Keratinocyte (primary cell): ENCODE measurements at regions not wholly inside any gene's neighbourhood (a gene's known extent, or its start where the extent isn't known, plus 50 kb on each side); places are given as distances from the start of the nearest gene placed in this dataset.

Experiments used
- DNase-seq: peaks from one replicate; pipeline ENCODE4 v3.0.0-alpha.2; 2011; ENCODE audit warnings: low read depth, missing footprints, low spot score
- FAIRE-seq: peaks from 2 replicates; lab custom pipeline; 2011; peaks lifted over from hg19 to GRCh38; lab: Jason Lieb, UNC
- H2AFZ ChIP-seq: 2 replicates; pipeline ENCODE4 v1.6.0; 2012; ENCODE audit warnings: low read length, control low read depth, inconsistent platforms; ENCODE audit not compliant: control insufficient read depth
- H3K27ac ChIP-seq: 2 replicates; pipeline ENCODE4 v1.5.1; 2011; ENCODE audit warnings: low read length; ENCODE audit not compliant: control insufficient read depth, insufficient read depth
- H3K27me3 ChIP-seq: 3 replicates; pipeline ENCODE4 v1.6.0; 2011; ENCODE audit warnings: low read length; ENCODE audit not compliant: control insufficient read depth, insufficient read depth; ENCODE audit errors: extremely low read depth
- H3K36me3 ChIP-seq, 2 experiments: 2 replicates in 1 of 2; 3 replicates in 1 of 2; pipeline ENCODE4 v1.5.1; 2011; ENCODE audit warnings: low read length in 2 of 2, mild to moderate bottlenecking in 1 of 2; ENCODE audit not compliant: control insufficient read depth in 2 of 2, insufficient read depth in 2 of 2; ENCODE audit errors: extremely low read depth in 1 of 2
- H3K4me1 ChIP-seq: 3 replicates; pipeline ENCODE4 v1.5.1; 2011; ENCODE audit warnings: low read length; ENCODE audit not compliant: control insufficient read depth, insufficient read depth; ENCODE audit errors: extremely low read depth
- H3K4me2 ChIP-seq: 3 replicates; pipeline ENCODE4 v1.6.0; 2011; ENCODE audit warnings: low read depth, low read length; ENCODE audit not compliant: control insufficient read depth, insufficient read depth; ENCODE audit errors: extremely low read depth
- H3K4me3 ChIP-seq, 3 experiments: fragments of 200-600 bp in 1 of 3; sonication (generic) in 1 of 3; 2 replicates in 2 of 3; 3 replicates in 1 of 3; pipeline ENCODE4 v1.5.1; 2011 to 2016; ENCODE audit warnings: low read length in 3 of 3, mild to moderate bottlenecking in 3 of 3, control low read depth in 2 of 3, inconsistent platforms in 1 of 3, low read depth in 1 of 3, mixed read lengths in 1 of 3, mixed run types in 1 of 3, moderate library complexity in 1 of 3; ENCODE audit not compliant: control insufficient read depth in 2 of 3, insufficient read depth in 2 of 3; ENCODE audit errors: extremely low read depth in 1 of 3
- H3K79me2 ChIP-seq: 2 replicates; pipeline ENCODE4 v1.6.0; 2012; ENCODE audit warnings: low read length; ENCODE audit not compliant: control insufficient read depth, insufficient read depth
- H3K9ac ChIP-seq: 3 replicates; pipeline ENCODE4 v1.6.0; 2011; ENCODE audit warnings: low read length; ENCODE audit not compliant: control insufficient read depth, insufficient read depth; ENCODE audit errors: extremely low read depth
- H3K9me1 ChIP-seq: 3 replicates; pipeline ENCODE4 v1.6.0; 2011; ENCODE audit warnings: low read length; ENCODE audit not compliant: control insufficient read depth, insufficient read depth; ENCODE audit errors: extremely low read depth
- H3K9me3 ChIP-seq: 2 replicates; pipeline ENCODE4 v1.5.1; 2012; ENCODE audit warnings: low read depth, low read length; ENCODE audit not compliant: control insufficient read depth
- H4K20me1 ChIP-seq: 3 replicates; pipeline ENCODE4 v1.6.0; 2011; ENCODE audit warnings: low read length; ENCODE audit not compliant: control insufficient read depth, insufficient read depth; ENCODE audit errors: extremely low read depth
- EZH2 ChIP-seq: IDR thresholded peaks from one replicate; pipeline ENCODE4 v1.6.1; 2012; ENCODE audit warnings: inconsistent platforms, mild to moderate bottlenecking, low read length, moderate library complexity
- dilution Hi-C: fragments of 300-500 bp; cut with MboI; formaldehyde crosslinking; loops from one replicate; pipeline ENCODE4 v1.7.0; 2020; ENCODE audit warnings: low sequenced_read_pairs; ENCODE audit not compliant: extremely low pct_ligation_motif_present
- TF ChIP-seq, protein P1 (sequence below), 3 experiments: IDR thresholded peaks in 1 of 3; conservative IDR thresholded peaks in 1 of 3; optimal IDR thresholded peaks in 1 of 3; 2 replicates in 2 of 3; 3 replicates in 1 of 3; pipeline versions ENCODE3 to v1.5.1; 2011; ENCODE audit warnings: low read length in 3 of 3, mild to moderate bottlenecking in 3 of 3, moderate library complexity in 2 of 3, control low read depth in 1 of 3, inconsistent platforms in 1 of 3; ENCODE audit not compliant: insufficient read depth in 2 of 3; ENCODE audit errors: extremely low read depth in 1 of 3

DNA sequence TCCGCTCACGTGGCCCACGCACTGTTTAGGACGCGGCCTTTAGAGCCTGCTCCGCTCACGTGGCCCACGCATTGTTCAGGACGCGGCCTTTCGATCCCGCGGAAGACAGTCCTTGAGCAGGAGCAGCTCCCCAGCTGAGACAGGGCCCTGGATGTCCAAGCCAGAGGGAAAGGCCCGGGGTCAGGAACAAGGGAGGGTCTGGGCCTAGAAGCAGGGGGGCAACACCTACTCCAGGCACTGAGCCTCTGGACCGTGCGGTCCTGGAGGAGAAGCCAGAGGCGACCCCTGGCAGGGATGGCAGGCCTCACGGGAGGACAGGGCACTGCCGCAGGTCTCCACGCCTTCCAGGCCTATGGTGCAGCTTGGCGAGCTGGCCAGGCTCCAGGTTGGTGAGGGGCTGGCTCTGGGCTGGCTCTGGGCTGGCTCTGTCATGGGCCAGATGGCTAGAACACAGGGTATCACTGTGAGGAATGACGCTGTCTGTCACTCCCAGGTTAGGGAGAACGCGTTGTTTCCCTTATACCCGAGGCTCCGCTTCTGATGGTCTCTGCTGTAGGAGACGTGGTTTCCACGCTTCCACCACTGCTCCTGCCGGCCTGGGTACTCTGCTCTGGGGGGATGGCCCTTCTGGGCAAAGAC is 341.7 kb downstream of the TMEM121 start:
- Histone ChIP-seq H3K4me1 (no peaks in the 10 kb centered on the region), H3K9me1 (no peaks in the 10 kb centered on the region), H2AFZ (no peak overlapping the region), H3K27me3 (no peaks in the 10 kb centered on the region), H3K9ac (no peak overlapping the region), H3K4me3 (no peak overlapping the region), H4K20me1 (no peaks in the 10 kb centered on the region), H3K79me2 (no peaks in the 10 kb centered on the region), H3K36me3 (no peaks in the 10 kb centered on the region), H3K9me3 (peaks cover 5% of the 10 kb centered on the region), H3K4me2 (no peak overlapping the region), H3K27ac (no peak overlapping the region)
- TF ChIP-seq, protein P1, sequence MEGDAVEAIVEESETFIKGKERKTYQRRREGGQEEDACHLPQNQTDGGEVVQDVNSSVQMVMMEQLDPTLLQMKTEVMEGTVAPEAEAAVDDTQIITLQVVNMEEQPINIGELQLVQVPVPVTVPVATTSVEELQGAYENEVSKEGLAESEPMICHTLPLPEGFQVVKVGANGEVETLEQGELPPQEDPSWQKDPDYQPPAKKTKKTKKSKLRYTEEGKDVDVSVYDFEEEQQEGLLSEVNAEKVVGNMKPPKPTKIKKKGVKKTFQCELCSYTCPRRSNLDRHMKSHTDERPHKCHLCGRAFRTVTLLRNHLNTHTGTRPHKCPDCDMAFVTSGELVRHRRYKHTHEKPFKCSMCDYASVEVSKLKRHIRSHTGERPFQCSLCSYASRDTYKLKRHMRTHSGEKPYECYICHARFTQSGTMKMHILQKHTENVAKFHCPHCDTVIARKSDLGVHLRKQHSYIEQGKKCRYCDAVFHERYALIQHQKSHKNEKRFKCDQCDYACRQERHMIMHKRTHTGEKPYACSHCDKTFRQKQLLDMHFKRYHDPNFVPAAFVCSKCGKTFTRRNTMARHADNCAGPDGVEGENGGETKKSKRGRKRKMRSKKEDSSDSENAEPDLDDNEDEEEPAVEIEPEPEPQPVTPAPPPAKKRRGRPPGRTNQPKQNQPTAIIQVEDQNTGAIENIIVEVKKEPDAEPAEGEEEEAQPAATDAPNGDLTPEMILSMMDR (optimal IDR thresholded peaks at IDR 0.05 in 1 of 3, IDR thresholded peaks at IDR 0.05 in 1 of 3, conservative IDR thresholded peaks at IDR 0.05 in 1 of 3; ENCODE audit: extremely low read depth in 1 of 3, insufficient read depth in 2 of 3, low read length in 3 of 3), result no peak
- no peak for TF ChIP-seq EZH2
- DNase-seq (no peak), FAIRE-seq (no peak)
- dilution Hi-C loops, result no loop called here

- H3K9ac ChIP-seq, result no peak overlapping the region
- no peaks in the 10 kb centered on the region for H3K4me1 ChIP-seq
- no peaks in the 10 kb centered on the region for H3K27me3 ChIP-seq
- H3K36me3 ChIP-seq, result no peaks in the 10 kb centered on the region
- H3K79me2 ChIP-seq, result no peaks in the 10 kb centered on the region
- no peak overlapping the region for H3K4me3 ChIP-seq
- H3K9me3 ChIP-seq, result peaks cover 5% of the 10 kb centered on the region
- dilution Hi-C loops, result no loop called here
- H3K4me2 ChIP-seq, result no peak overlapping the region
- DNase-seq (no peak), FAIRE-seq (no peak)
- H3K27ac ChIP-seq, result no peak overlapping the region
- TF ChIP-seq, protein P1 (optimal IDR thresholded peaks at IDR 0.05 in 1 of 3, IDR thresholded peaks at IDR 0.05 in 1 of 3, conservative IDR thresholded peaks at IDR 0.05 in 1 of 3; ENCODE audit: extremely low read depth in 1 of 3, insufficient read depth in 2 of 3, low read length in 3 of 3), result no peak
- no peak for TF ChIP-seq EZH2
- no peaks in the 10 kb centered on the region for H4K20me1 ChIP-seq
- H2AFZ ChIP-seq, result no peak overlapping the region
- no peaks in the 10 kb centered on the region for H3K9me1 ChIP-seq
Observed at GRCh38 chr14:105871590-105871989, 345.2 kb downstream of the TMEM121 start.
